Neural progenitor cell (in vitro differentiated cells): ENCODE measurements at regions not wholly inside any gene's neighbourhood (a gene's known extent, or its start where the extent isn't known, plus 50 kb on each side); places are given as distances from the start of the nearest gene placed in this dataset.

Experiments used
- DNase-seq: peaks from one replicate; pipeline ENCODE4 v3.0.0-alpha.2; 2016; ENCODE audit warnings: low spot score
- H2AFZ ChIP-seq: fragments of 200-600 bp; sonication (generic); replicated peaks from 2 replicates; pipeline ENCODE4 v1.6.1; 2016; ENCODE audit warnings: antibody characterized with exemption
- H3F3A ChIP-seq: fragments of 200-600 bp; sonication (generic); 2 replicates; pipeline ENCODE4 v1.6.1; 2016; ENCODE audit warnings: antibody characterized with exemption, low read depth
- H3K27ac ChIP-seq: fragments of 200-600 bp; sonication (generic); 2 replicates; pipeline ENCODE4 v1.5.1; 2016; ENCODE audit warnings: mild to moderate bottlenecking
- H3K27me3 ChIP-seq: fragments of 200-600 bp; sonication (generic); 2 replicates; pipeline ENCODE4 v1.6.1; 2016; ENCODE audit warnings: mild to moderate bottlenecking, moderate library complexity
- H3K36me3 ChIP-seq: fragments of 200-600 bp; sonication (generic); 2 replicates; pipeline ENCODE4 v1.5.1; 2016
- H3K4me1 ChIP-seq: fragments of 200-600 bp; sonication (generic); 2 replicates; pipeline ENCODE4 v1.6.1; 2016; ENCODE audit warnings: mixed run types
- H3K4me2 ChIP-seq: fragments of 200-600 bp; sonication (generic); 2 replicates; pipeline ENCODE4 v1.6.1; 2016
- H3K4me3 ChIP-seq: fragments of 200-600 bp; sonication (generic); 2 replicates; pipeline ENCODE4 v1.5.1; 2016
- H3K79me2 ChIP-seq: fragments of 200-600 bp; sonication (generic); 2 replicates; pipeline ENCODE4 v1.6.1; 2016; ENCODE audit warnings: low read depth
- H3K9ac ChIP-seq: fragments of 200-600 bp; sonication (generic); 2 replicates; pipeline ENCODE4 v1.6.1; 2016
- H3K9me3 ChIP-seq: fragments of 200-600 bp; sonication (generic); 2 replicates; pipeline ENCODE4 v1.5.1; 2016; ENCODE audit warnings: low read depth
- H4K20me1 ChIP-seq: fragments of 200-600 bp; sonication (generic); 2 replicates; pipeline ENCODE4 v1.6.1; 2016; ENCODE audit warnings: low read depth
- H3K27ac Mint-ChIP-seq: 3 replicates; pipeline ENCODE4 v1.8.0; 2021; ENCODE audit warnings: mixed read lengths
- H3K27me3 Mint-ChIP-seq: 2 replicates; pipeline ENCODE4 v1.8.0; 2022; ENCODE audit warnings: low read depth, mild to moderate bottlenecking, inconsistent platforms, moderate library complexity, mixed read lengths; ENCODE audit not compliant: insufficient read depth
- H3K36me3 Mint-ChIP-seq: 3 replicates; pipeline ENCODE4 v1.8.0; 2021; ENCODE audit warnings: mixed read lengths
- H3K4me1 Mint-ChIP-seq: 3 replicates; pipeline ENCODE4 v1.8.0; 2021; ENCODE audit warnings: mixed read lengths
- H3K4me3 Mint-ChIP-seq: 3 replicates; pipeline ENCODE4 v1.8.0; 2021; ENCODE audit warnings: mild to moderate bottlenecking, moderate library complexity, mixed read lengths
- H3K9me3 Mint-ChIP-seq: 3 replicates; pipeline ENCODE4 v1.8.0; 2020; ENCODE audit warnings: mixed read lengths
- CTCF ChIP-seq: fragments of 200-600 bp; sonication (generic); IDR thresholded peaks from 2 replicates; pipeline ENCODE4 v1.5.1; 2017; ENCODE audit warnings: antibody characterized with exemption, mild to moderate bottlenecking
- EZH2 ChIP-seq: fragments of 200-600 bp; sonication (generic); IDR thresholded peaks from 2 replicates; pipeline ENCODE4 v1.6.1; 2017; ENCODE audit warnings: antibody characterized with exemption, mild to moderate bottlenecking, moderate library complexity
- EZH2phosphoT487 ChIP-seq: fragments of 200-600 bp; sonication (generic); IDR thresholded peaks from 2 replicates; pipeline ENCODE4 v1.6.1; 2017; ENCODE audit warnings: antibody characterized with exemption

GRCh38 chr5:145673786-145674185 is 161.4 kb downstream of the PRELID2 start:
- Histone ChIP-seq H3K27me3 (no peaks in the 10 kb centered on the region), H3K4me2 (no peak overlapping the region), H3K9me3 (no peaks in the 10 kb centered on the region), H2AFZ (no peak overlapping the region), H3K79me2 (no peaks in the 10 kb centered on the region), H3K4me1 (no peaks in the 10 kb centered on the region), H3K36me3 (no peaks in the 10 kb centered on the region), H3K9ac (no peak overlapping the region), H4K20me1 (no peaks in the 10 kb centered on the region), H3K27ac (no peak overlapping the region), H3K4me3 (no peak overlapping the region), H3F3A (no peaks in the 10 kb centered on the region)
- H3K27ac Mint-ChIP-seq: no peak overlapping the region
- no peak overlapping the region for H3K4me3 Mint-ChIP-seq
- H3K4me1 Mint-ChIP-seq: no peaks in the 10 kb centered on the region
- H3K27me3 Mint-ChIP-seq: no peaks in the 10 kb centered on the region
- no peaks in the 10 kb centered on the region for H3K36me3 Mint-ChIP-seq
- TF ChIP-seq EZH2phosphoT487 (no peak), EZH2 (no peak), CTCF (no peak)
- H3K9me3 Mint-ChIP-seq: no peaks in the 10 kb centered on the region
- DNase-seq: no peak

- DNase-seq: no peak
- peaks cover 6% of the 10 kb centered on the region for H3K4me1 ChIP-seq
- no peak overlapping the region for H3K4me3 ChIP-seq
- H3F3A ChIP-seq: no peaks in the 10 kb centered on the region
- H3K4me2 ChIP-seq: no peak overlapping the region
- Mint-ChIP-seq H3K36me3 (no peaks in the 10 kb centered on the region), H3K4me3 (no peak overlapping the region), H3K27ac (no peak overlapping the region), H3K4me1 (no peaks in the 10 kb centered on the region), H3K9me3 (no peaks in the 10 kb centered on the region), H3K27me3 (peaks cover 2% of the 10 kb centered on the region)
- no peaks in the 10 kb centered on the region for H3K79me2 ChIP-seq
- H3K36me3 ChIP-seq: no peaks in the 10 kb centered on the region
- H3K9me3 ChIP-seq: no peaks in the 10 kb centered on the region
- no peaks in the 10 kb centered on the region for H3K27me3 ChIP-seq
- no peak overlapping the region for H3K9ac ChIP-seq
- H2AFZ ChIP-seq: no peak overlapping the region
- TF ChIP-seq CTCF (no peak), EZH2phosphoT487 (no peak), EZH2 (no peak)
- no peaks in the 10 kb centered on the region for H4K20me1 ChIP-seq
- no peak overlapping the region for H3K27ac ChIP-seq
These were observed 166.4 kb downstream of the PRELID2 start for GRCh38 chr5:145668714-145669113.

GRCh38 chr5:145667742-145668141 is 167.4 kb downstream of the PRELID2 start:
- H3K4me3 ChIP-seq: no peak overlapping the region

More at GRCh38 chr5:145667742-145668141, 167.4 kb downstream of the PRELID2 start:
- Histone ChIP-seq H2AFZ (no peak overlapping the region), H3F3A (no peaks in the 10 kb centered on the region), H3K36me3 (no peaks in the 10 kb centered on the region), H3K9ac (no peak overlapping the region), H3K9me3 (no peaks in the 10 kb centered on the region), H3K4me2 (no peak overlapping the region), H3K27ac (no peak overlapping the region), H3K79me2 (no peaks in the 10 kb centered on the region), H3K4me1 (peaks cover 6% of the 10 kb centered on the region), H3K27me3 (no peaks in the 10 kb centered on the region), H4K20me1 (no peaks in the 10 kb centered on the region)
- TF ChIP-seq EZH2phosphoT487 (no peak), EZH2 (no peak), CTCF (no peak)
- Mint-ChIP-seq H3K27ac (no peak overlapping the region), H3K27me3 (peaks cover 2% of the 10 kb centered on the region), H3K4me3 (no peak overlapping the region), H3K4me1 (no peaks in the 10 kb centered on the region), H3K36me3 (no peaks in the 10 kb centered on the region), H3K9me3 (no peaks in the 10 kb centered on the region)
- DNase-seq: no peak
